GM21529 (cell line): ENCODE measurements at regions not wholly inside any gene's neighbourhood (a gene's known extent, or its start where the extent isn't known, plus 50 kb on each side); places are given as distances from the start of the nearest gene placed in this dataset.
"Not testable (repeated sequence)": the region's sequence is repeated elsewhere in the genome, so short reads cannot be mapped to it uniquely, and the experiment has no call there.

Source experiments
- ATAC-seq: cut with Tn5 transposase; IDR thresholded peaks from one replicate; pipeline ENCODE4 v1.9.1; 2021; ENCODE audit not compliant: unreplicated experiment

- no peak for ATAC-seq
Measured at GRCh38 chr5:145660897-145661640, 174.1 kb downstream of the PRELID2 start.

GRCh38 chr5:145658435-145658834, 176.7 kb downstream of the PRELID2 start:
- no peak for ATAC-seq

- ATAC-seq: not testable (repeated sequence)
Measured at GRCh38 chr5:145652700-145653099, 182.4 kb downstream of the PRELID2 start.

GRCh38 chr5:145647137-145647536, 188.0 kb downstream of the PRELID2 start:
- ATAC-seq: not testable (repeated sequence)

GRCh38 chr5:145643214-145643613, 191.9 kb downstream of the PRELID2 start:
- ATAC-seq: not testable (repeated sequence)

- no peak for ATAC-seq
Measured at GRCh38 chr5:145637396-145637795, 197.7 kb downstream of the PRELID2 start.

GRCh38 chr5:145636371-145636770, 198.8 kb downstream of the PRELID2 start:
- no peak for ATAC-seq

GRCh38 chr5:145633474-145633873, 201.7 kb downstream of the PRELID2 start:
- no peak for ATAC-seq

- no peak for ATAC-seq
Measured at GRCh38 chr5:145632701-145633100, 202.4 kb downstream of the PRELID2 start.

GRCh38 chr5:145629047-145629446, 206.1 kb downstream of the PRELID2 start:
- ATAC-seq: no peak

- ATAC-seq: no peak
Measured at GRCh38 chr5:145628525-145628924, 206.6 kb downstream of the PRELID2 start.

- no peak for ATAC-seq
Measured at GRCh38 chr5:145619806-145620310, 215.3 kb downstream of the PRELID2 start.

GRCh38 chr5:145616739-145617138, 218.4 kb downstream of the PRELID2 start:
- not testable (repeated sequence) for ATAC-seq

- no peak for ATAC-seq
Measured at GRCh38 chr5:145598983-145599382, 236.2 kb downstream of the PRELID2 start.

GRCh38 chr5:145598184-145598583, 237.0 kb downstream of the PRELID2 start:
- no peak for ATAC-seq

GRCh38 chr5:145591578-145591977, 243.6 kb downstream of the PRELID2 start:
- no peak for ATAC-seq

GRCh38 chr5:145589063-145589462, 246.1 kb downstream of the PRELID2 start:
- ATAC-seq: no peak

GRCh38 chr5:145588558-145588957, 246.6 kb downstream of the PRELID2 start:
- no peak for ATAC-seq

- no peak for ATAC-seq
Measured at GRCh38 chr5:145588113-145588512, 247.0 kb downstream of the PRELID2 start.

- ATAC-seq: no peak
Measured at GRCh38 chr5:145587710-145588109, 247.4 kb downstream of the PRELID2 start.

GRCh38 chr5:145587308-145587672, 247.9 kb downstream of the PRELID2 start:
- ATAC-seq: no peak

GRCh38 chr5:145586661-145587307, 248.4 kb downstream of the PRELID2 start:
- no peak for ATAC-seq
